Tibial artery (tissue), 4 donors: ENCODE measurements at regions not wholly inside any gene's neighbourhood (a gene's known extent, or its start where the extent isn't known, plus 50 kb on each side); places are given as distances from the start of the nearest gene placed in this dataset.

ENCODE experiments used
- DNase-seq, 2 donors: peaks; one replicate each; pipeline ENCODE4 v3.0.0-alpha.2; 2019
- H3K27ac ChIP-seq, 2 donors: fragments of 200-600 bp; sonication (generic) in 1 of 2; 1 replicate in 1 of 2; 2 replicates in 1 of 2; pipeline ENCODE4 v1.5.1; 2018 to 2019; ENCODE audit warnings: mild to moderate bottlenecking in 1 of 2
- H3K27me3 ChIP-seq, 2 donors: fragments of 200-600 bp; sonication (generic) in 1 of 2; one replicate each; pipeline versions ENCODE4 v1.5.1 to v1.6.0; 2016 to 2019
- H3K36me3 ChIP-seq, 3 donors: fragments of 200-600 bp; sonication (generic) in 2 of 3; one replicate each; pipeline ENCODE4 v1.5.1; 2016 to 2019; ENCODE audit warnings: mild to moderate bottlenecking in 2 of 3
- H3K4me1 ChIP-seq, 4 donors: fragments of 200-600 bp; sonication (generic) in 2 of 4; 1 replicate in 3 of 4; 2 replicates in 1 of 4; pipeline ENCODE4 v1.5.1; 2016 to 2019
- H3K4me3 ChIP-seq, 2 donors: fragments of 200-600 bp; sonication (generic) in 1 of 2; 1 replicate in 1 of 2; 2 replicates in 1 of 2; pipeline ENCODE4 v1.5.1; 2018 to 2019; ENCODE audit warnings: mild to moderate bottlenecking in 2 of 2
- H3K9me3 ChIP-seq, 3 donors: fragments of 200-600 bp; sonication (generic) in 1 of 3; one replicate each; pipeline ENCODE4 v1.5.1; 2016 to 2019
- CTCF ChIP-seq, 2 experiments: fragments of 200-600 bp in 1 of 2; fragments of 450-650 bp in 1 of 2; IDR thresholded peaks; one replicate each; pipeline ENCODE4 v1.5.1; 2017 to 2019; ENCODE audit warnings: antibody characterized with exemption in 2 of 2, mild to moderate bottlenecking in 1 of 2, moderate library complexity in 1 of 2
- intact Hi-C: fragments of 100-400 bp; cut with DNase I; formaldehyde crosslinking; loops from one replicate; pipeline ENCODE4 v1.15.0; 2023; ENCODE audit warnings: low total_unique reads

- Histone ChIP-seq H3K4me3 (no peak overlapping the region), H3K27ac (no peak overlapping the region), H3K9me3 (no peaks in the 10 kb centered on the region), H3K27me3 (no peaks in the 10 kb centered on the region), H3K36me3 (no peaks in the 10 kb centered on the region), H3K4me1 (peaks cover 0 to 49% (median 32%) of the 10 kb centered on the region in 4 donors)
- TF ChIP-seq CTCF (IDR thresholded peaks at IDR 0.05) = no peak
- intact Hi-C loops = loop anchor here (5.0 kb wide), 2 partner anchors 57 to 128 kb away; partner anchors contain the start of gene GLI2
- peak in 1 of 2 donors; percentile 60 for DNase-seq
Observed at GRCh38 chr2:120865656-120866055, 130.0 kb downstream of the GLI2 start.

GRCh38 chr2:120866071-120866470, 130.4 kb downstream of the GLI2 start:
- DNase-seq = peak in 1 of 2 donors; percentile 48
- Histone ChIP-seq H3K27ac (peak overlapping the region in 1 of 2 donors; percentile 82), H3K27me3 (no peaks in the 10 kb centered on the region), H3K4me1 (peaks cover 0 to 49% (median 32%) of the 10 kb centered on the region in 4 donors), H3K4me3 (no peak overlapping the region), H3K9me3 (no peaks in the 10 kb centered on the region), H3K36me3 (no peaks in the 10 kb centered on the region)
- TF ChIP-seq CTCF (IDR thresholded peaks at IDR 0.05) = no peak
- intact Hi-C loops = loop anchor here (5.0 kb wide), 2 partner anchors 56 to 129 kb away; partner anchors contain the start of gene GLI2

- DNase-seq = no peak
- H3K36me3 ChIP-seq = no peaks in the 10 kb centered on the region
- H3K9me3 ChIP-seq = no peaks in the 10 kb centered on the region
- peak overlapping the region; percentile 82 to 93 for H3K27ac ChIP-seq
- H3K27me3 ChIP-seq = no peaks in the 10 kb centered on the region
- no peak for TF ChIP-seq CTCF (IDR thresholded peaks at IDR 0.05)
- H3K4me3 ChIP-seq = peak overlapping the region; percentile 48 to 51
- intact Hi-C loops = loop anchor here (5.0 kb wide), 2 partner anchors 56 to 129 kb away; partner anchors contain the start of gene GLI2
- peaks cover 0 to 49% (median 32%) of the 10 kb centered on the region in 4 donors for H3K4me1 ChIP-seq
Observed at GRCh38 chr2:120866483-120867140, 130.9 kb downstream of the GLI2 start.

- Histone ChIP-seq H3K36me3 (no peaks in the 10 kb centered on the region), H3K27me3 (no peaks in the 10 kb centered on the region), H3K9me3 (no peaks in the 10 kb centered on the region), H3K4me3 (peak overlapping the region; percentile 48 to 51), H3K27ac (peak overlapping the region; percentile 82 to 93), H3K4me1 (peaks cover 0 to 49% (median 32%) of the 10 kb centered on the region in 4 donors)
- TF ChIP-seq CTCF (IDR thresholded peaks at IDR 0.05) = peak in 1 of 2 experiments; percentile 8
- intact Hi-C loops = loop anchor here (5.0 kb wide), 2 partner anchors 55 to 130 kb away; partner anchors contain the start of gene GLI2
- DNase-seq = peak; percentile 90 to 95
Observed at GRCh38 chr2:120867290-120868241, 131.9 kb downstream of the GLI2 start.

- DNase-seq = no peak
- intact Hi-C loops = loop anchor here (5.0 kb wide), 2 partner anchors 54 to 131 kb away; partner anchors contain the start of gene GLI2
- H3K4me3 ChIP-seq = peak overlapping the region; percentile 48 to 51
- no peaks in the 10 kb centered on the region for H3K27me3 ChIP-seq
- no peaks in the 10 kb centered on the region for H3K9me3 ChIP-seq
- H3K27ac ChIP-seq = peak overlapping the region; percentile 82 to 93
- no peaks in the 10 kb centered on the region for H3K36me3 ChIP-seq
- TF ChIP-seq CTCF (IDR thresholded peaks at IDR 0.05) = no peak
- H3K4me1 ChIP-seq = peaks cover 0 to 49% (median 32%) of the 10 kb centered on the region in 4 donors
Observed at GRCh38 chr2:120868366-120868765, 132.7 kb downstream of the GLI2 start.
